Dendritic cell treated with granulocyte-macrophage colony-stimulating factor and Interleukin-4, amounts not matched to agents 40 ng/mL and 50 ng/mL, for 4 days (primary cell): ENCODE measurements at regions not wholly inside any gene's neighbourhood (a gene's known extent, or its start where the extent isn't known, plus 50 kb on each side); places are given as distances from the start of the nearest gene placed in this dataset.
"Not testable (repeated sequence)": the region's sequence is repeated elsewhere in the genome, so short reads cannot be mapped to it uniquely, and the experiment has no call there.

Source experiments
- H3K27ac Mint-ChIP-seq: one replicate; pipeline ENCODE4 v1.8.0; 2022; ENCODE audit warnings: mild to moderate bottlenecking, mixed read lengths
- H3K27me3 Mint-ChIP-seq: one replicate; pipeline ENCODE4 v1.8.0; 2022; ENCODE audit warnings: mild to moderate bottlenecking, mixed read lengths
- H3K36me3 Mint-ChIP-seq: one replicate; pipeline ENCODE4 v1.8.0; 2022; ENCODE audit warnings: low read depth, mixed read lengths
- H3K4me1 Mint-ChIP-seq: one replicate; pipeline ENCODE4 v1.8.0; 2022; ENCODE audit warnings: low read depth, mixed read lengths
- H3K4me3 Mint-ChIP-seq: one replicate; pipeline ENCODE4 v1.8.0; 2022; ENCODE audit warnings: mild to moderate bottlenecking, moderate library complexity, mixed read lengths
- H3K9me3 Mint-ChIP-seq: one replicate; pipeline ENCODE4 v1.8.0; 2022; ENCODE audit warnings: mixed read lengths
- intact Hi-C: fragments of 100-400 bp; cut with micrococcal nuclease; formaldehyde crosslinking; loops from one replicate; pipeline ENCODE4 v1.15.0; 2022

DNA sequence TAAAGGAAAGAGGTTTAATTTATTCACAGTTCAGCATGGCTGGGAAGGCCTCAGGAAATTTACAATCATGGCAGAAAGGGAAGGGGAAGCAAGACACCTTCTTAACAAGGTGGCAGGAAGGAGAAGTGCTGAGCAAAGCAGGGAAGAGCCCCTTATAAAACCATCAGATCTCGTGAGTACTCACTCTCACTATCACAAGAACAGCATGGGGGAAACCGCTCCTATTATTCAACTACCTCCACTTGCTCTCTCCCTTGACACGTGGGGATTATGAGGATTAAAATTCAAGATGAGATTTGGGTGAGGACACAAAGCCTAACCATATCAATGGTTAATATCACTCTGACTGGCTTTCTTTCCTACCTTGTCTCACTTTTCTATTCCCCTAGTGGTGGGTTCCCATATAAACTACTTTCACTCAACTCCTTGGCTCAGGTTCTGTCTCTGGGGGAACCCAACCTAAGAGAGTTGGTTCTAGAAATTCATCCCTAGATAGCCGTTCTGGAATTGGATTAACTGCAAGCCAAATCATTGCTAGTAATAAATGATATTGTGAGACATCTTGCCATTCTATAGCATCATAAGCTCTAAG is 749.8 kb upstream of the GRAMD2B start:
- Mint-ChIP-seq H3K4me3 (no peak overlapping the region), H3K9me3 (peaks cover 34% of the 10 kb centered on the region), H3K36me3 (no peaks in the 10 kb centered on the region), H3K27me3 (no peaks in the 10 kb centered on the region), H3K27ac (no peak overlapping the region), H3K4me1 (no peaks in the 10 kb centered on the region)
- intact Hi-C loops: no loop called here

DNA sequence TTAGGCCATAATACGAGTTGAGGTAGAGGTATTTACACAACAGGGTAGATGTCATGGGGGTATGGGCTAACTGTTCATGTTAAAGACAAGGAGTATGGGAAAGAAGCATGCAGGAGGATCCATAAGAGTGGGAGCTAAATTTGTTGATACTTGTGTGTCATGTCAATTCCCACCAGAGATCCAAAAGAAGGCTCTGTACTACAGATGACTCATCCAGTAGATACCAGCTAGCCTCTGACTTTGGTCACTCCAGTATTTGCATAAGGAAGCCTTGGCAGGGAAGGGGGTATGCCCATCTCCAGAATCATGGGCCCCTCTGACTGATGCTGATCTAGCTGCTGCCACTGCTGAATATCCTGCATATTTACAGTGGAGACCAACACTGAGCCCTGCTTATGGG is 743.7 kb upstream of the GRAMD2B start:
- Mint-ChIP-seq H3K27me3 (no peaks in the 10 kb centered on the region), H3K27ac (no peak overlapping the region), H3K4me3 (no peak overlapping the region), H3K9me3 (peaks cover 27% of the 10 kb centered on the region), H3K36me3 (no peaks in the 10 kb centered on the region), H3K4me1 (no peaks in the 10 kb centered on the region)
- intact Hi-C loops: no loop called here

DNA sequence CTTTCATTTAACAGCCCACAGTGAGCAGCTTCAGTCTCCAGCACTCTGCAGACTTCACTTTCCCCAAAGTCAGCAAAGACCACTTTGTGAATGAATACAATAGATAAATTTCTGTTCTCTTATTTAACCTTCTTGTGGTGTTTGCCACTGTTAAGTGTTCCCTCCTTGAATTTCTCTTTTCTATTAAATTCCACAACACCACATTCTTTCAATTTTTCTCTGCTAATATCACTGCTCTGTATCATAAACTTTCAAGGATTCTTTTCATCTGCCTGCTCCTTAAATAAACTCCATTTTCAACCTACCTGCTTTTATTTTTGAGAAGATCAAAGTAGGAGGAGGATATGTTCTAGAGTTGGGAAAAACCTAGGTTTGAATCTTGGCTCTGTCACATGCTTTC is 739.5 kb upstream of the GRAMD2B start:
- intact Hi-C loops: no loop called here
- Mint-ChIP-seq H3K27ac (no peak overlapping the region), H3K27me3 (no peaks in the 10 kb centered on the region), H3K36me3 (no peaks in the 10 kb centered on the region), H3K4me3 (no peak overlapping the region), H3K4me1 (no peaks in the 10 kb centered on the region), H3K9me3 (peaks cover 42% of the 10 kb centered on the region)

DNA sequence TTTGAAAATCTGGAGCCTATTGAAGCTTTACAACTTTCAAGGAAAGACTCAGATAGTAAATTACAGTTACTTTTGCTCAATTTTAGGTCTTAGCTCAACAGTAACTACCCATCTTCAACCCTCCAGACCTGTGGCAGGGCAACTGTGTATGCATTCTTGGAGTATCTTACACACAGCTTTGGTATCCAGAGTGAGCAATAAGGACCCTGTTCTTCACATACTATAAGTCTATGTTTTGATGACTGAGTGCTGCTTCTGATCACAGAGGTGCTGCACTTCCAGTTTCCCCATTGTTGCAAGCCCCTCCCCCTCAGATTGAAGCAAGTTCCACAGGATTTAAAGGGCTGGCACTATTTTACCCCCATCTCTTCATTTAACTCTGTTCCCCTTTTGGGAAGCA is 737.4 kb upstream of the GRAMD2B start:
- Mint-ChIP-seq H3K27me3 (no peaks in the 10 kb centered on the region), H3K27ac (no peak overlapping the region), H3K9me3 (peaks cover 41% of the 10 kb centered on the region), H3K4me1 (no peaks in the 10 kb centered on the region), H3K36me3 (no peaks in the 10 kb centered on the region), H3K4me3 (no peak overlapping the region)
- intact Hi-C loops: no loop called here

DNA sequence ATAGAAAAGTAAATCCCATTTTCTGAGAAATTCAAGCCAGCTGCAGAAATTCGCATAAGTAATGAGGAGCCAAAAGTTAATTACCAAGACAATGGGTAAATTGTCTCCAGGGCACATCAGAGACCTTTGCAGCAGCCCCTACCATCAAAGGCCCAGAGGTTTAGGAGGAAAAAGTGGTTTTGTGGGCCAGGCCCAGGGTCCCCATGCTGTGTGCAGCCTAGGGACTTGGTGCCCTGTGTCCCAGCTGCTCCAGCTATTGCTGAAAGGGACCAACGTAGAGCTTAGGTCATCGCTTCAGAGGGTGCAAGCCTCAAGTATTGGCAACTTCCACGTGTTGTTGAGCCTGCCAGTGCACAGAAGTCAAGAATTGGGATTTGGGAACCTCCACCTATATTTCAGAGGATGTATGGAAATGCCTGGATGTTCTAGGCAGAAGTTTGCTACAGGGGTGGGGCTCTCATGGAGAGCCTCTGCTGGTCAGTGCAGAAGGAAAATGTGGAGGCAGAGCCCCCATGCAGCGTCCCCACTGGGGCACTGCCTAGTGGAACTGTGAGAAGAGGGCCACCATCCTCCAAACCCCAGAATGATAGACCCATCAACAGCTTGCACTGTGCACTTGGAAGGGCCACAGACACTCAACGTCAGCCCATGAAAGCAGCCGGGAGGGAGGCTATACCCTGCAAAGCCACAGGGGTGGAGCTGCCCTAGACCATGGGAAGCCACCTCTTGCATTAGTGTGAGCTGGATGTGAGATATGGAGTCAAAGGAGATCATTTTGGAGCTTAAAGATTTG is 731.3 kb upstream of the GRAMD2B start:
- H3K27me3 Mint-ChIP-seq, intact Hi-C loops, H3K4me3 Mint-ChIP-seq, H3K36me3 Mint-ChIP-seq, H3K27ac Mint-ChIP-seq, H3K4me1 Mint-ChIP-seq: not testable (repeated sequence)
- H3K9me3 Mint-ChIP-seq: peaks cover 42% of the 10 kb centered on the region

DNA sequence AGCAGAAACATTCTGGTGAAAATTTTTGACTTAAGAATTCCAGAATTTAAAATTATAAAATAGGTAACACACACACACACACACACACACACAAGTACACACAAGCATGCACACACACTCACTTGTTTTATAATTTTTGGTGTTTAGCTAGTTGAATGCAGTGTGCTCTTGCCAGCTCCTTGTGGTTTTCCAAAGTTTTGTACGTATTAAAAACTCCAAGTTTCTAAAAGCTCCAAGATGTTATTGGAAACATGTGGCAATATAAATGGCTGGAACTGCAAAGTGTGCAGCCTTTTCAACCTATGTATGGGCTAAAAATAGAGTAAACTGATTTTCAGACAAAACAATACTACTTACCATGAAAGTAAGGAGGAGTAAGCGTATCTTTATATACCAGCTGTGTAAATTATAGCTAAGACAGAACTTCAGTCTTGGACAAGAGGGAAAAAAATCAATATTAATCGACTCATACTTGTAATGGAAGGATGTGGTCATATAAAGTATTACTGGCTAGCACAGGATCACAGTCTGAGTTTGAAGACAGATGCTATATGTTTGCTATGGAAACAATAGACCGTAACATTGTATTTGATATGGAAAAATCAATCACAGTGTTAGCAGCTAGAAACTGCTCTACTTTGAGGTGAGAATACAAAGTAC is 727.1 kb upstream of the GRAMD2B start:
- Mint-ChIP-seq H3K36me3 (no peaks in the 10 kb centered on the region), H3K9me3 (peaks cover 21% of the 10 kb centered on the region), H3K27ac (no peak overlapping the region), H3K27me3 (no peaks in the 10 kb centered on the region), H3K4me1 (no peaks in the 10 kb centered on the region), H3K4me3 (no peak overlapping the region)
- intact Hi-C loops: no loop called here

DNA sequence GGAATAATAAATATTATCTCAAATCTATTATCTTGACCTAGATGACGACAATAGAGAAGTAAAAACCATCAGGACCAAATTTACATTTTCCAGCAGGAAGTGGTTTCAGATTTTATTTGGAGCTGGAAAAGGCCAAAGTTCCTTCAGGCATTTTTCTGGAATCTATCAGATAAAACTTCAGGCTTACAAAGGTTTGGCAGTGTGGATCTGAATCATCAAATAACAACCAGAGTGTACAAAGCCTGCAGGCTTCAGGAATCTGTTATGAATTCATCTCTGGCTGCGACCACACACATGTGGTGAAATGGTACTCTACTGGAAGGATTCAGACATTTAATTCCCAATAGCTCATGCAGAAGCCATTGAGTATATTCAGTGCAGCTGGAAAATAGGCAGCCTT is 726.4 kb upstream of the GRAMD2B start:
- Mint-ChIP-seq H3K27me3 (no peaks in the 10 kb centered on the region), H3K4me3 (no peak overlapping the region), H3K9me3 (peaks cover 15% of the 10 kb centered on the region), H3K27ac (no peak overlapping the region), H3K36me3 (no peaks in the 10 kb centered on the region), H3K4me1 (no peaks in the 10 kb centered on the region)
- intact Hi-C loops: no loop called here

DNA sequence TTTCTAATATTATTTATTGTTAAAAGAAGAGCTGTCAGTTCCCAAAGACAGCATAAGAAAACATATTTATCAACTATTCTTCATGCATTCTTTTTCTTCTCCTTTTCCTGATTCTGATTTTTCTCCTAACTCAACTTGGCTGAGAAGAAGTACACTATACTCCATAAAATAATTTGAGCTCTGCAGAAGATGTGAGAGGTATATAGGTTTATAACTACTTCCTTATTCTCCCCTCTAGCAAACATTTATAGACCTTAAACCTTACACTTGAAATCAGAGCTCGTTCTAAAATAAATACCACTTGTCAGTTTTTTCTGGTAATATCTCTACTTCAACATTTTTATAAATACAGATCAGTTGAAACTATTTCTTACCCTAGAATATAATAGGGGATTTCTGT is 724.8 kb upstream of the GRAMD2B start:
- no peak overlapping the region for H3K4me3 Mint-ChIP-seq
- no peak overlapping the region for H3K27ac Mint-ChIP-seq
- peaks cover 8% of the 10 kb centered on the region for H3K9me3 Mint-ChIP-seq
- intact Hi-C loops: no loop called here
- no peaks in the 10 kb centered on the region for H3K27me3 Mint-ChIP-seq
- H3K36me3 Mint-ChIP-seq: no peaks in the 10 kb centered on the region
- H3K4me1 Mint-ChIP-seq: no peaks in the 10 kb centered on the region

DNA sequence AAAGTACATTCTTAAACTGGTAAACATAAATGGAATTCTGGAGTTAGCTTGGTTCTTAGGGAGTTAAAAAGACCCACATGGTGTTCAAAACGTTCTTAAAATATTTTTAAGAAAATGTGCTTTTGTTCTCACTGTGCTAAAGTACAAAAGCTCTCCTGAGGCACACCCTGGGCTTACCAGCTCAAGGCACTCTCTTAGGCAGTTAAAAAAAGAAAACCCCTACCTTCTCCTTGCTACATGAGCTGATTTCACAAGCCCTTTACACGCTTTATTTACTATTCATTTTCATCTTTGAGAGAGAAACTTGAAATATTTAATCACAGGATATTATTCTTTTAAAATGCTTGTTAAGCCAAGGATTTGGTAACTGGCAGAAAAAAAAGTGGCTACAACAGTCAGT is 723.3 kb upstream of the GRAMD2B start:
- H3K9me3 Mint-ChIP-seq: peaks cover 21% of the 10 kb centered on the region
- H3K36me3 Mint-ChIP-seq: no peaks in the 10 kb centered on the region
- H3K27me3 Mint-ChIP-seq: no peaks in the 10 kb centered on the region
- no peak overlapping the region for H3K27ac Mint-ChIP-seq
- intact Hi-C loops: no loop called here
- H3K4me3 Mint-ChIP-seq: no peak overlapping the region
- H3K4me1 Mint-ChIP-seq: no peaks in the 10 kb centered on the region

DNA sequence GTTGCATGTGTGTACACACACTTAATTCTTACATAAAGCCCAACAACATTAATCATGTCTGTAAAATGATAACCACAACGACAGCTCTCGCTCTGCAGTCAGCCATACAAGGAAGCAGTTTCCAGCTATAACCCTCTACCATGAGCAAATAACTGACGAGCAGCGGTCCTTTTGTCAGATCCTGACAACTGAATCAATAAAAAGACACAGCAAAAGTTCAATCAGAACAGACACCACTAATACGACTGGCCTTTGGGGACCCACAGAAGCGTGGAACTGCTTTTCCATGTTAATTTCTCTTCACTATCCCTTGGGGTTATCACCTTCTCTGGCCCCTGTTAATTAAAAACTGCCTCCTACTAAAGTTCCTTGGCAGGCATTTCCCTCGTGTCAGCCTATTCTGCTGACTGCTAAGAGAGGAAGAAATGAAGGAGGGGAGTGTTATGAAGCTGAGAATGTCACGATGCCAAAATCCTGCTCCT is 722.8 kb upstream of the GRAMD2B start:
- Mint-ChIP-seq H3K36me3 (no peaks in the 10 kb centered on the region), H3K27me3 (no peaks in the 10 kb centered on the region), H3K4me1 (no peaks in the 10 kb centered on the region), H3K27ac (no peak overlapping the region), H3K4me3 (no peak overlapping the region), H3K9me3 (peaks cover 27% of the 10 kb centered on the region)
- intact Hi-C loops: no loop called here

DNA sequence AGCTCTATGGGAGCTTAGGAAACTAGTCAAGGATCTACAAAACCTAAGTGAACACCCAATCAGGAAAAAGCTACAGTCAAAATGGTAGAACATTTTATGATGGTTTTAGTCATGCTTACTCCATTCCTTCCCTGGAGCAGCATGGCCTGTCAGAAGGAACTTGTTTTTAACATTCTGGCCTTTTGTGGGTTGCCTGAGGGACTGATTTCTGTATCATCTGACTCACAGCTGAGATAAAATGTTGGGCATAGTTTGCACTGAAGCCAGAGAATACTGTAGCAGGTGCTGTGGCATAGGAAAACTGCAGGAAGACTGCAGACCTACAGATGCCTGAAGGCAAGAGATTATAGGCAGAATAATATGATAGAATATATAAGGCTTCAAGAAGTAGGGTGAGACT is 719.6 kb upstream of the GRAMD2B start:
- intact Hi-C loops: no loop called here
- H3K9me3 Mint-ChIP-seq: peaks cover 46% of the 10 kb centered on the region
- no peaks in the 10 kb centered on the region for H3K36me3 Mint-ChIP-seq
- no peak overlapping the region for H3K27ac Mint-ChIP-seq
- no peak overlapping the region for H3K4me3 Mint-ChIP-seq
- H3K4me1 Mint-ChIP-seq: no peaks in the 10 kb centered on the region
- H3K27me3 Mint-ChIP-seq: no peaks in the 10 kb centered on the region

DNA sequence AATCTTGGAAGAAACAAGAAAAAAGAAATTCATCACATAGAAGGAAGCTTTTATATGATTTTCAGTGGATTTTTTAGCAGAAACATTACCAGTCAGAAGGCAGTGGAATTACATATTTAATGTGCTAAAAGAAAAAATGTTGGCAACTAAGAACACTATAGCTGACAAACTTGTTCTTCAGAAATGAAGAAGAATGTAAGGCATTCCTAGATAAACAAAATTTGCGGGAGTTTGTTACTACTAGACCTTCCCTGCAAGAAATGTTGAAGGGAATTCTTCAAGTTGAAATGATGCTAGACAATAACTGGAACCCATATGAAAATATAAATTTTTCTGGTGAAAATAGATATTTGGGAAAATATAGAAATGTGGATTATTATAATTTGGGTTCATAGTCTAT is 718.3 kb upstream of the GRAMD2B start:
- Mint-ChIP-seq H3K27ac (no peak overlapping the region), H3K4me1 (no peaks in the 10 kb centered on the region), H3K27me3 (no peaks in the 10 kb centered on the region), H3K9me3 (peaks cover 59% of the 10 kb centered on the region), H3K4me3 (no peak overlapping the region), H3K36me3 (no peaks in the 10 kb centered on the region)
- intact Hi-C loops: no loop called here

DNA sequence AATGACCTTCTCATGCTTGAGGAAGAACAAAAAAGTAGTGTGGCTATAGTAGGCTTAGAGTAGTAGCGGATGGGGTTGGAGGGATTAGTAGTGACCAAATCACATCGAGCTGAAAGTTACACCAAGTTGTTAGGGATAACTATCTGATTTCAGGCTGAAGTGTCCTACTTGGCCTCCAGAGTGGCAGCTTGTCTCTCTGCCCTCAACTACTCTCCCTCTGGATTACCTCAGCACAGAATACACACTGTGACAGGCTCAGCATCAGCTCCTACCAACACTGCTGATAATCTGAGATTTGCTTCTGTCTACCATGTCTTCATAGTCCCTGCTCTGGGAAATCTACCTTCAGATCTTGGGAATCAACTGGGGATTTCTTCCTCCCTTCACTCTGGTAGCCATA is 714.6 kb upstream of the GRAMD2B start:
- Mint-ChIP-seq H3K27me3 (no peaks in the 10 kb centered on the region), H3K9me3 (peaks cover 59% of the 10 kb centered on the region), H3K36me3 (no peaks in the 10 kb centered on the region), H3K4me3 (no peak overlapping the region), H3K27ac (no peak overlapping the region), H3K4me1 (no peaks in the 10 kb centered on the region)
- intact Hi-C loops: no loop called here

DNA sequence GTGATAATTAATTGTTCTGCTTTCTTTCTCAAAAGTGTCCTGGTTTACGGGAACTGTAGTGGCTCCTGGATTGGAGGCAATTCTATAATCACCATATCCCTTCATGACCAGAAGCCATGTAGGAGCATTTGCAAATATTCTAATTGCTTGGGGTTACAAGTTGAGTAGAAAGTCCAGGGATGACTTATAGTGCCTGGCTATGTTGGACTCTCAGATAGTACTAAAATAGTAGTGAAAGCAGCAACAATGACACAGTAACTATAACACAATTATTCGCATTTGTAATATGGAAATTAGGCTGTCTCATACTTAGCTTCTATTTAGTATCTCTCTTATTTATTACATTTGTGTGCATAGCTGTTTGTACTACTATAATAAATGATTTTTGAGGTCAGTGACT is 712.5 kb upstream of the GRAMD2B start:
- H3K4me3 Mint-ChIP-seq: no peak overlapping the region
- H3K36me3 Mint-ChIP-seq: no peaks in the 10 kb centered on the region
- no peaks in the 10 kb centered on the region for H3K4me1 Mint-ChIP-seq
- no peaks in the 10 kb centered on the region for H3K27me3 Mint-ChIP-seq
- intact Hi-C loops: no loop called here
- no peak overlapping the region for H3K27ac Mint-ChIP-seq
- peaks cover 46% of the 10 kb centered on the region for H3K9me3 Mint-ChIP-seq
